G401 (cell line): ENCODE measurements at regions not wholly inside any gene's neighbourhood (a gene's known extent, or its start where the extent isn't known, plus 50 kb on each side); places are given as distances from the start of the nearest gene placed in this dataset.
"Not testable (repeated sequence)": the region's sequence is repeated elsewhere in the genome, so short reads cannot be mapped to it uniquely, and the experiment has no call there.

Experiments used
- DNase-seq: peaks from one replicate; pipeline ENCODE4 v3.0.0-alpha.2; 2015; ENCODE audit warnings: low spot score
- in situ Hi-C: cut with HindIII; loops from 2 replicates; pipeline ENCODE4 v1.10.0; 2016; ENCODE audit warnings: low sequenced_read_pairs, mixed read lengths

DNA sequence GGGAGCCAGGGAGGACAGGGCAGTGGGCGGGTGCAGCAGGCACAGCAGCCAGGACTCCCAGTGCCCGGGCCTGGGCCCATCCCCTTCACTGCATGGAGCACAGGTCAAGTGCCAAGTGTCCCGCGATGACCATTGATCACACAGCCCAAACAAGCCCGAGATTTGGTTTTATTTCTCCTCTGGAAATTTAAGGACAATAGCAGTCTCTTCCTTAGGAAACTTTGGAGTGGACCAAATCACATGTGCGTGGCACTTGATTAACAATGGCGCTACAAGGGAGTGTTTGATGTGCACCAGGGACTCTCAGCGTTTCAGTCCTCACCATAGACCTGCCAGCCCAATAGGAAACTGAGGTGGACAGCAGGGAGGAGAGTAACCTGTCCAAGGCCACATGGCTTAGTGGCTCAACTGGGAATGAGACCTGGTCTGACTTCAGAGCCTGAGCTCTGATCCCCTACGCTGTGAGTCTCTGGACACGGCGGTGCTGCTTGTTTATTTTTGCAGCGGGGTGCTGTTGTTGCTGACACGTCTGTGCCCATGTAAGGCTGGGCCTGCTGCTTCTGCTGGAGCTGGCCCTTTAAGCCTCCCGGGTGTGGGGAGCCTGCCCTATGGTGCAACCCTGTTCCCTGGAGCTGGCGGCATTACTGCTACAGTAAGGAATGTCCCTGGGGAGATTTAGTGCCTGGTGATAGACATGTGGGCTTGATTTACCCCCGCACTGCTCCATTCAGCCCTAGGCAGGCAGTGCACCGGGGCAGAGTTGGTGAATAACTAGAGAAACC is 194.2 kb downstream of the INHBB start:
- in situ Hi-C loops, result no loop called here
- no peak for DNase-seq

DNA sequence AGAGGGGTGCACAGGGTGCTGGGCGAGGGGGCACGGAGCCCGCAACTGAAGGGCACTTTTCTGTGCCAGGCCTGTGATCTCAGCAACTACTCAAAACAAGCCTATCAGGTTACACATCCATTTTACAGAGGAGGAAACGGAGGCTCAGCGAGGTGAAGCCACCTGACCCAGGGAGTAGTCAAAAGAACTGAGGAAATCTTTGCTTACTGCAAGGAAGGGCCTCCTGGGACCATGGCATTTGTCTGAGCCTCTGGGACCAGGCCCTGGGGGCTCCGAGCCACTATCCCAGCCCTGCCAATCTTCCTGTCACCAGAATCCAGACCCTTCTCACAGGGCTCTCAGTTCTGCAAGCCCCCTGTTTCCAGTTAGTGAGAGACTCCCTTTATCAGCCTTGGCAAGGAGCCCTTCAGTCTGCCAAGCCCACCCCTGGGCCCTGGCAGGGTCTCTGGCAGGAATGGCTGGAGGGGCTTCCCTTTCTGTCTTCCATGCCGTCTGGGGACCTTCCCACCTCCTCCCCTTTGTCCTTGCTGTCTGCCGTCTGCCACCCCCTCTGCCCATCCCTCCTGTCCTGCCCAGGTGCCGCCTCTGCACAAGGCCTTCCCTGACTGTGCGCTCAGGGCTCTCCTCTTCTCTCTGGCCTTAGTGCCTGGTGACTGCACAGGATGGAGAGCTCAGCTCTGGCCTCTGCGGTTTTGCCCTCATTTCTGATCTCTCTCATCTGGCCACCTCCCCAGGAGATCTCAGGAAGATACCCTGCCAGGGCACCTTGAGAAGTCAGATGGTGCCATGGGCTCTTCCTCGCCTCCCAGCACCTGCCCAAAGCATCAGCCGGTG is 194.7 kb upstream of the GLI2 start:
- in situ Hi-C loops, result no loop called here
- no peak for DNase-seq

DNA sequence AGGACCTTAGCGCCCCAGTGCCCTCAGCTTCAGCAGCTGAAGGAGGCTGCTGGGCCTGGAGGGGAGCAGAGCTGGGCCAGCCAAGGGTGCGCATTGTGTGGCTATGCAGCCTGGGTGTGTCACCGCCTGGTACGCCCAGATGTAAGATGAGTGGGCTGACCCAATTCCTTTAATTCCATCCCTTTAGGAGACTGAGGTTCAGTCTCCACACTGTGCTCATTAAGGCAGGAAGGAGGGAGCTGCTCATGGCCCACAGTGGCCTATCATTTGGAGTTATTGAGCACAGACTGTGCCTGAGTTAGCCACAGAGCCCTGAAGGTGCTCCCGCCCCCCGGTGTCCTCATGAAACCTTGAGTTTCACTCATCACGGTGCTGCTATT is 194.1 kb upstream of the GLI2 start:
- in situ Hi-C loops, result no loop called here
- DNase-seq, result no peak

- no peak for DNase-seq
- in situ Hi-C loops, result no loop called here
Measured at GRCh38 chr2:120541972-120542670, 193.5 kb upstream of the GLI2 start.

GRCh38 chr2:120542911-120543527 is 192.6 kb upstream of the GLI2 start:
- in situ Hi-C loops, result no loop called here

DNA sequence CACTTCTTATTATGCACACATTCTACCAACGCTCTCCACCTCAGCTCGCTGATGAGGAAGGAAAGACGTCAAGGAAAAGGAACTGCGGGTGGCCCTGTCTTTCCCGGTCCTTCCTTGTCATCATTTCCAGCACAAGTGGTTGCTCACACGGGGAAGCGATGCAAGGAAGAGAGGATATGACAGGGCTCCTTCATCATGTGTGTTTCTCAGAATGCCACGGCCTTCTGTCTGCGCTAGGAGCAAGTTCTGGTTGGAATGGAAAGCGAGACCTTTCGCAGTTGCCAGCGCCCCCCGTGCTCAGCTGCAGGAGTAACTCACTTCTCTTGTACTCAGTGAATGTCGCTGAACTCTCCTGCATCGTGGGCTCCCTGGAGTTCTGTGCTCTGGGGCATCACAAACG is 191.8 kb upstream of the GLI2 start:
- no peak for DNase-seq
- in situ Hi-C loops, result no loop called here

More at GRCh38 chr2:120542911-120543527, 192.6 kb upstream of the GLI2 start:
- DNase-seq, result no peak

DNA sequence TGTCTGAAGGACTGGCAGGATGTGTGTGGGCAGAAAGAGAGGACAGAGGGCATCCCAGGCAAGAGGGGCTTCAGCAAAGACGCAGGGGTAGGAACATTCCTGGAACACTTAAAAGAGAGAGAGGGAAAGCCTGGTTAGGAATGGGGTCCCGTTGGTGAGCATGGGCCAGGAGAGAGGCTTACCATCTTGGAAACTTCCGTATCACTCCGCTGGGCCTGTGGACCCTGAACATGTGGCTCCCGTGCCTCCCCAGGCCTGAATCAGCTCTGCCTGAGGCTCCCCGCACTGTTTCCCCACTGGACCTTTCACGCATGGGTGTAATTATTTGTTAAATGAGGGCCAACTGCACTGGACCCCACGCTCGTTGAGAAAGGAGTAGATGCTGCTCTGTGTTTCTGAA is 191.1 kb upstream of the GLI2 start:
- in situ Hi-C loops, result no loop called here
- DNase-seq, result no peak

GRCh38 chr2:120545007-120545406 is 190.7 kb upstream of the GLI2 start:
- in situ Hi-C loops, DNase-seq: not testable (repeated sequence)

- in situ Hi-C loops, result no loop called here
- no peak for DNase-seq
Measured at GRCh38 chr2:120545521-120546047, 190.1 kb upstream of the GLI2 start.

DNA sequence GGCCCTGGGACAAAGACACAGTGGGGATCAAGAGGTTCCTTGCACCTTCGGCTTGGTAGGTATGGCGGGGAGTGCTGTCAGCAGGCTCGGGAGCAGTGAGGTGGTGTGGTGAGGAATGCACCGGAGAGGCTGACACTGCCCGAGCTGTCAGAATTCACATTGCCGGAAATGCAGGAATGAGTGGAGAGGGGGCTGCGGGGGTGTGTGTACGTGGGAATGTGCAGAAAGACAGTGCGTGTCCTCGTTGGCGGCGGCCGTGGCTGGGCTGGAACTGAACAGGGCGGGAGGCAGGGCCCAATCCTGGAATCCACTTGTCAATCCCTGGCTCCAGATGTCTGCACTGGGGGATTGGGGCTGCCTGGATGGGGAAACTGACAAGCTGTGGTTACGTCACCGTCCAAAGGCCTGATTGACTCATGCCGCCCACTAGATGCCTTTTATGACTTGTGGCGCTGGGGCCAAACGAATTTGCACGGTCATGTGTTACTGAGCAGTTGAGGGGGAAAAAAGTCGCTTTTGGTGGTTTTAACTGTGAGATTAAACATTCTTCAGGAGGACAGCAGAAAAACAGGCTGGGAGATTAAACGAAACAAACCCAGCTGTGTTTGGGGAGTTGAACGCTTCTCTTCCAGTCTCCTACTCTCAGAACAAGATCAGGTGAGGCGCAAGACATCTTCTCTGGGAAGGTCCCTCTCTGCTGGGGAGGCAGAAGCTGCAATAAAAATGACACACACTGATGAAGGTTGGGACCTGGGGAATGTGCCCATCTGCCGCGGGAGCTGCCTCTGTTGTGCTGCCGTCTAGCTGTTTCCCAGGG is 189.4 kb upstream of the GLI2 start:
- in situ Hi-C loops, result no loop called here
- DNase-seq, result no peak

- in situ Hi-C loops, result no loop called here
- no peak for DNase-seq
Measured at GRCh38 chr2:120546865-120547390, 188.7 kb upstream of the GLI2 start.

- in situ Hi-C loops, result no loop called here
- no peak for DNase-seq
Measured at GRCh38 chr2:120547662-120548061, 188.0 kb upstream of the GLI2 start.

- no peak for DNase-seq
- in situ Hi-C loops, result no loop called here
Measured at GRCh38 chr2:120548627-120549608, 186.8 kb upstream of the GLI2 start.

DNA sequence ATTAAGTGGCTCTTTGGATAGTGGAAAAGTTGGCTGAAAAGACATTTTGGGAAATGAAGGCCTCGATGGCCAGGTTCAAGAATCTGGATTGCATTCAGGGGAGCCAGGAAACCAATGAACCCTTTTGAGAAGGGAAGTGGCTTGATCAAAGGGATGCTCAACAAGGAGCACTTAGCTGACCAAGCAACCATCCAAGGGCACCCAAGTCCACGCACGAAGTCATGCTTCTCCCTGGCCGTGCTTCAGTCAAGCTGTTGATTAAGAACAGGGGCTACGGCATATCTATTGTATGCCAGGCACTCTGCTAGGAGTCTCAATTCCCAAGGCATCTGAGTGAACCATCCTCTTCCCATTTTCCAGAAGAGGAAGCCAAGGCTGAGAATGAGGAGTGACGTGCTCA is 185.8 kb upstream of the GLI2 start:
- in situ Hi-C loops, result no loop called here
- no peak for DNase-seq

DNA sequence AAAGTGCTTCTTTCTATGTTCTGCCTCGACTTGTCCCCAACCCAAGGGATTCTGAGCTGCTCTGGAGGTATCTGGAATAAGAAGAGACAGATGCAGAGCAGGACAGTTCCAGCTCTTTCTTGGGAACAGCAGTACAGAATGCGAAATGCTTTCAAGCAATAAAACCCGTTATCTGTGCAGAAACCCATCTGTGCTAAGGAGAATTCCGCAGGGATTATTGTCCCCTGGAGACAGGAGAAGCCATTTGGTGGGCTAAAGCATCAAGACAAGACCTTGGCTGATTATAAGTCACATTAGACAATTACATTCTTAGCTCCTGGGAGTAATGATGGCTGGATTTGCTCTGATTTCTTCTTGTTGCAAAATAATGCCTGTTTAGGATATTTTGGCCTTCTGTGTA is 185.4 kb upstream of the GLI2 start:
- in situ Hi-C loops, result no loop called here

GRCh38 chr2:120550893-120551446 is 184.7 kb upstream of the GLI2 start:
- DNase-seq, result no peak
- in situ Hi-C loops, result no loop called here

More for the DNA sequence above, 185.4 kb upstream of the GLI2 start:
- DNase-seq, result no peak

DNA sequence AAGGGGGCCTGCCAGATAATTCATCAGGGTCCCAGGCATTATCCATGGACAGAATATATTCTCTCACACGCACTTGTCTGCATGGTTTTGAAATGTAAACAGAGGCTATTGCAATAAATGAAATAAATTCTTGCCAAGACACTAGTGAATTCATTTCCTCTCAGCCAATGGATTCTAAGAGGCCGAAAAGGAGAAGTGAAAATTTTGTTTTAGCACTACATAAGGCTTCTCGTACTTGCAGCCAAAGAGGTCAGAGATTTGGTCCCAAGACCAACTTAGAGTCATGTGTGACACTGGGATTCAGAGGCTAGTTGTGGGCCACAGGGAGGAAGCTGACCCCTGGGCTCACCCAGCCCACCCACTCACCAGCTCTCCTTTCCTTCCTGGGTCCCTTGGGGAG is 184.1 kb upstream of the GLI2 start:
- in situ Hi-C loops, result no loop called here

More for the DNA sequence above, 184.1 kb upstream of the GLI2 start:
- no peak for DNase-seq
